Erythroblast (primary cell): ENCODE measurements at regions not wholly inside any gene's neighbourhood (a gene's known extent, or its start where the extent isn't known, plus 50 kb on each side); places are given as distances from the start of the nearest gene placed in this dataset.

Source experiments
- GATA1 ChIP-seq: IDR thresholded peaks from 2 replicates; pipeline ENCODE4 v1.6.1; 2011; ENCODE audit warnings: low read depth, mild to moderate bottlenecking, control low read depth, low read length, moderate library complexity
- POLR2A ChIP-seq: IDR thresholded peaks from 2 replicates; pipeline ENCODE4 v1.6.1; 2011; ENCODE audit warnings: mild to moderate bottlenecking, low read length

- TF ChIP-seq POLR2A (no peak), GATA1 (no peak)
These were observed 606.3 kb downstream of the METTL4 start for GRCh38 chr18:1965016-1965415.
